ENCODE measurements at regions not wholly inside any gene's neighbourhood (a gene's known extent, or its start where the extent isn't known, plus 50 kb on each side); places are given as distances from the start of the nearest gene placed in this dataset.

GRCh38 chr16:26526633-26527032 lies 540.1 kb upstream of the C16orf82 start:
- no peaks in the 10 kb centered on the region for H3K9me3 Mint-ChIP-seq (ENCODE audit: unreplicated experiment)
- no peak overlapping the region for H3K4me3 Mint-ChIP-seq (ENCODE audit: unreplicated experiment)
- H3K27ac Mint-ChIP-seq (ENCODE audit: unreplicated experiment): no peak overlapping the region
- TF ChIP-seq CTCF (IDR thresholded peaks at IDR 0.05; ENCODE audit: unreplicated experiment): no peak
- H3K36me3 Mint-ChIP-seq (ENCODE audit: low read depth, unreplicated experiment): no peaks in the 10 kb centered on the region
- no peaks in the 10 kb centered on the region for H3K27me3 Mint-ChIP-seq (ENCODE audit: unreplicated experiment)
- H3K4me1 Mint-ChIP-seq (ENCODE audit: unreplicated experiment): no peaks in the 10 kb centered on the region
- no peak for DNase-seq (ENCODE audit: low spot score)

- no peak overlapping the region for H3K27ac Mint-ChIP-seq (ENCODE audit: unreplicated experiment)
Measured at GRCh38 chr16:26530584-26531289, 536.0 kb upstream of the C16orf82 start.

GRCh38 chr16:26531290-26531730 lies 535.4 kb upstream of the C16orf82 start:
- Mint-ChIP-seq H3K36me3 (ENCODE audit: low read depth, unreplicated experiment) (no peaks in the 10 kb centered on the region), H3K9me3 (ENCODE audit: unreplicated experiment) (no peaks in the 10 kb centered on the region), H3K4me3 (ENCODE audit: unreplicated experiment) (no peak overlapping the region), H3K27ac (ENCODE audit: unreplicated experiment) (no peak overlapping the region), H3K4me1 (ENCODE audit: unreplicated experiment) (no peaks in the 10 kb centered on the region), H3K27me3 (ENCODE audit: unreplicated experiment) (no peaks in the 10 kb centered on the region)
- TF ChIP-seq CTCF (IDR thresholded peaks at IDR 0.05; ENCODE audit: unreplicated experiment): no peak
- DNase-seq (ENCODE audit: low spot score): no peak

More at GRCh38 chr16:26530584-26531289, 536.0 kb upstream of the C16orf82 start:
- DNase-seq (ENCODE audit: low spot score): no peak
- H3K9me3 Mint-ChIP-seq (ENCODE audit: unreplicated experiment): no peaks in the 10 kb centered on the region
- H3K36me3 Mint-ChIP-seq (ENCODE audit: low read depth, unreplicated experiment): no peaks in the 10 kb centered on the region
- TF ChIP-seq CTCF (IDR thresholded peaks at IDR 0.05; ENCODE audit: unreplicated experiment): no peak
- H3K4me3 Mint-ChIP-seq (ENCODE audit: unreplicated experiment): no peak overlapping the region
- no peaks in the 10 kb centered on the region for H3K4me1 Mint-ChIP-seq (ENCODE audit: unreplicated experiment)
- H3K27me3 Mint-ChIP-seq (ENCODE audit: unreplicated experiment): no peaks in the 10 kb centered on the region

GRCh38 chr16:26532456-26532855 lies 534.3 kb upstream of the C16orf82 start:
- Mint-ChIP-seq H3K27ac (ENCODE audit: unreplicated experiment) (no peak overlapping the region), H3K27me3 (ENCODE audit: unreplicated experiment) (no peaks in the 10 kb centered on the region), H3K4me1 (ENCODE audit: unreplicated experiment) (no peaks in the 10 kb centered on the region), H3K36me3 (ENCODE audit: low read depth, unreplicated experiment) (no peaks in the 10 kb centered on the region), H3K9me3 (ENCODE audit: unreplicated experiment) (no peaks in the 10 kb centered on the region), H3K4me3 (ENCODE audit: unreplicated experiment) (no peak overlapping the region)
- no peak for TF ChIP-seq CTCF (IDR thresholded peaks at IDR 0.05; ENCODE audit: unreplicated experiment)
- no peak for DNase-seq (ENCODE audit: low spot score)

- Mint-ChIP-seq H3K4me3 (ENCODE audit: unreplicated experiment) (no peak overlapping the region), H3K9me3 (ENCODE audit: unreplicated experiment) (no peaks in the 10 kb centered on the region), H3K4me1 (ENCODE audit: unreplicated experiment) (no peaks in the 10 kb centered on the region), H3K27ac (ENCODE audit: unreplicated experiment) (no peak overlapping the region), H3K27me3 (ENCODE audit: unreplicated experiment) (no peaks in the 10 kb centered on the region), H3K36me3 (ENCODE audit: low read depth, unreplicated experiment) (no peaks in the 10 kb centered on the region)
- no peak for DNase-seq (ENCODE audit: low spot score)
- TF ChIP-seq CTCF (IDR thresholded peaks at IDR 0.05; ENCODE audit: unreplicated experiment): no peak
Measured at GRCh38 chr16:26542198-26542597, 524.5 kb upstream of the C16orf82 start.

Data from endothelial cell (in vitro differentiated cells).